ENCODE measurements at regions not wholly inside any gene's neighbourhood (a gene's known extent, or its start where the extent isn't known, plus 50 kb on each side); places are given as distances from the start of the nearest gene placed in this dataset.
A peak's percentile ranks its signal among the peaks of the same experiment; 100 is the strongest.

DNA sequence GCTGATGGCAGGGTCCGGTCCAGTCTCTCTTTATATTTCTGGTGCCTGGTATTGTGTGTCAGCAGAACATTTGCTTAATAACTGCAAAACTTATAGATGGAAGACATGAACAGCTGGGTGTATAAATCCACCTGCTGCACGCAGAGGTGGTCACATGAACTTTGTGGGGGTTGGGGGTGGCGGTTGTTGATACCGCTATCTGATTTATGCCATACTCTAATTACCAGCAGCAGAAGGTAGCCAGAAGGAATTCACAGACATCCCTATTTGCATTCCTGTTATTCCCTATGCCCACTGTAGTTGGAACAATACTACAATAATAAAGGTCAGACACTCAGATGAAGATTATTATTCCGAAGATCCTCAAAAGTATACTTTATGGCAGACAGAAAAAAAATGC lies 121.6 kb upstream of the PUDP start:
- no peak for DNase-seq

DNA sequence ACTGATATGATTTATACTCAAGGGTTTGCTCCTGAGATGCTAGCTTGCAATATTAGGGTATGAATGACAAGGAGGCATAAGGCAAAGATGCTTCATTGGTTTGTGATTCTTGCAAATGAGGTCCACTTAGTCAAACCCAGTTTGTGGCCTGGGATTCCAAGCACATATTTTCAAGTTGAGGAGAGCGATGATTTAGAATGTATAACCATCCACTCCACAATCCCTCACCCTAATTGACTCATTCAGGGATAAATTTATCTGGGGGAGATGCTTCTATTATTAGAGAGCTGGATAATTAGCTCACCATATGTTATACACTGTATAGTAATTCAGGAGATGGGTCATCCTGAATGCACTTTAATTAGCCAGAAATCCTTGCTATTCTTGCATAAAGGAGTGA lies 118.3 kb upstream of the PUDP start:
- DNase-seq, result no peak

DNA sequence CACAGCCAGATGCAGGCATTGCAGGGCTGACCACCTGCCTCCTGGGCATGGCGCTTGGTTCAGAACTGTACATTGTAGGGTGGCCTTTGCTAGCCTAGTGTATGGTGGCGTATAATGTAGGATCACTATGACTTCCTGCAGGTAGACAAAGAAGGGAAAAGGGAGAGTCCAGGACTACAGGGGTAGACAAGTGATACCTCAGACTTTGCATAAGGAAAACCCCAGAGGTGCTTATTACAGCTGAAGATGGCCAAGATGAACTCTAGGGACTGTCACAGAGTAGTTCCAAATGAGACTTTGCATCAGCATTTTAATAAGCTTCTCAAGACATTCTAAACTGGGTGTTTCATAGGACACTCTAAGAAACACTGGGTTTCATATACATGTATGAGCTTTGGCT lies 116.4 kb upstream of the PUDP start:
- DNase-seq, result no peak

DNA sequence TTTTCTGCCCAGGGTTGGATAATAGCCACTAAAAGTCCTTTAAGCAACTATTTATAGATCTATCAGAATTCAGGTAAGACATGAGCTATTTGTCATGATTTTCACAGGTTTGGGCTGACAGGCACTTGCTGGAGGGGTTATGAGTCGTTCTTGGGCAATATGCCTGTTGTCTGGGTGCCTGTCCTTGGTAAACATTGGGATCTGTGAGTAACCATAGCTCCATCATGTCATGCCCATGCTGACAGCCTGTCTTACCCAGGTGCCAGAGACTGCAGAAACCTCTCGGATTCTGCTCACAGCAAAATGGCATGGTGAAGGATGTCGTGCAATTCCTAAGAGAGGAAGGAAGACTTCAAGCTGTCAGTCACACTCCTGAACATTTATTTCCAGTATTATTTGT lies 116.0 kb upstream of the PUDP start:
- DNase-seq, result no peak

DNA sequence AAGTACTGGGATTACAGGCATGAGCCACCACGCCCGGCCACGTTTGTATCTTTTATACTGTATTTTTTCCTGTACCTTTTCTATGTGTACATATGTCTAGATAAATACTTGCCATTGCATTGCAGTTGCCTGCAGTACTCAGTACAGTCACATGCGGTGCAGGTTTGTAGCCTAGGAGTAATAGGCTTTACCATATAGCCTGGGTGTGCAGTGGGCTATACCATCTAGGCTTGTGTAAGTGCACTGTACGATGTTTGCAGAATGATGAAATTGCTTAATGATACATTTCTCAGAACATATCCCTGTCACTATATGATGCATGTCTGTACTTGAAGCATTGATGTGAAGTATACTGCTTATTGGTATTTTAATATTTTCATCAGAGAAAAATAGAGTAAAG lies 115.4 kb upstream of the PUDP start:
- no peak for DNase-seq

DNA sequence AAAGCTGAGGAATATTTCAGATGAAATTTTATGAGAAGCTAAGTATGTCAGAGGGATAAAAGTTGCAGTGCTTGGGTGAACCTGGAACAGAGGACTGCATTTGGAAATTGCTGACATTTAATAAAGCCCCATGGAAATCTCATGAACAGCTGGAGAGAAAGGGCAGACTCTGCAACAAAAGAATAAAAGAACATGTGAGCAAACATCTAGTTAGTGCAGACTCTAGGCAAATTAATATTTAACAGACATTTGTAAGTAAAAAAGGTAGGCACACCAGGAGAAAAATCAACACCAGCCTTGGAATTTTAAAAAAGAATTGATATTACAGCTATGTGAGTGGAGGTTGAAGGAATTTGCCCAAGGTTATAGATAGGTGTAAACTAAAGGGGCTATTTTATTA lies 114.6 kb upstream of the PUDP start:
- DNase-seq, result no peak

DNA sequence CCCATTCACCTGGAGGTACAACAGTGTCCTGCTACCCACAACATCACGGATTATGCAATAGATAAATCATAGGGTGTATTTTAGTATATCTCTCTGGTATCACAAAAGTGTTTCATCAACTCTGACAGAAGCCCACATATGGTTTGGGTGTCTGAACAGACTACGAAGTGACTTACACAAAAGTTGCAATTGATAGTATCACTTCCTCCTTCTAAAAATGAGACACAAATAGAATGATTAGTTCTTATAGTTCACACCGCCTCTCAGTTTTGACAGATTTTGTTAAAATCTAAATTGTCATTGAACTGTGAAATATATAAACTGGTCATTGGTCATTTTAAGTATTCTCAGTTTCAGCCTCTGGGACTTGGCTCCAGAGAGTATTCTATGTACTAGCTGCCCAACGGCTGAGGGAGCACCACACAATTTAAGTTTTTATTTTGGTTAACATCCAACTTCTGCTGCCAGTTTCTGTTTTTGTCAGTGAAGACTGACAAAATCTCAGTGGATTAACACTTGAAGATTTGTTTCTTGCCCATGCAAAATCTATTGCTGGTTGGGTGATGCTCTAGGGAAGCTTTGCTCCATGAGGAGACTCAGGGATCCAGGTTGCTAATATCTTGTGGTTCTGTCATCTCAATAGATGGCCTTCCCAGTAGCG lies 113.8 kb upstream of the PUDP start:
- DNase-seq, result no peak

DNA sequence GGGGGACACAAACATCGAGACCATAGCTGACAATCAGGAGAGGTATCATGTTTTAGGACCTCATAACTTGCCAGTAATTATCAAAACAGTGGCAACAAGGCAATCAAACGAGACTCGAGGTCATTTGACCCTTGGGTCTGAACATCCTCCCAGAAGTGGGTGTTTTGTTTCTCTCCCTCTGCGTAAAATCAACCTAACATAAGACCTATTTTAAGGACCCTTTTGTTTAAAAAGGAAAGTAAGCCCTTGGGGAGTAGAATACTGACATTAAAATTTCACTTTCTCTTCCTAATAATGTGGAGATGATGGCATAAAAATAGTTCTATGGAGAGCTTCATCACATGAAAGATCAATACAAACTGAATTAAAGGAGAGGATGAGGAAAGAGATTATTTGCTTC lies 106.2 kb upstream of the PUDP start:
- DNase-seq, result no peak

DNA sequence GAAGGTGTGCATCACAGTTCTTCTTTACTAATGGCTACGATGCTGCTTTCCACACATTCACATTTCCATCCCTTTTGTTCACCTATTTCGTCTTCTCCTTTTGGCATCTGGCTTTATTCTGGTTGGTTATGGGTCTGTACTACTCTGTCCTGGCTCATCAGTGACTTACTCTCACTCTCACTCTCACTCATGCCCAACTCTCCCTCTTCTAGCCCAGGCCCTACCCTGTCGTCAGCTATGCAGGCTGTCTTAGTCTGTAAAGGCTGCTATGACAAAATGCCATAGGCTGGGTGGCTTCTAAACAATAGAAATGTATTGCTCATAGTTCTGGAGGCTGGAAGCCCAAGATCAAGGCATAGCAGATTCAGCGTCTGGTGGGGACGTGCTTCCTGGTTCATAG lies 105.6 kb upstream of the PUDP start:
- DNase-seq, result no peak

DNA sequence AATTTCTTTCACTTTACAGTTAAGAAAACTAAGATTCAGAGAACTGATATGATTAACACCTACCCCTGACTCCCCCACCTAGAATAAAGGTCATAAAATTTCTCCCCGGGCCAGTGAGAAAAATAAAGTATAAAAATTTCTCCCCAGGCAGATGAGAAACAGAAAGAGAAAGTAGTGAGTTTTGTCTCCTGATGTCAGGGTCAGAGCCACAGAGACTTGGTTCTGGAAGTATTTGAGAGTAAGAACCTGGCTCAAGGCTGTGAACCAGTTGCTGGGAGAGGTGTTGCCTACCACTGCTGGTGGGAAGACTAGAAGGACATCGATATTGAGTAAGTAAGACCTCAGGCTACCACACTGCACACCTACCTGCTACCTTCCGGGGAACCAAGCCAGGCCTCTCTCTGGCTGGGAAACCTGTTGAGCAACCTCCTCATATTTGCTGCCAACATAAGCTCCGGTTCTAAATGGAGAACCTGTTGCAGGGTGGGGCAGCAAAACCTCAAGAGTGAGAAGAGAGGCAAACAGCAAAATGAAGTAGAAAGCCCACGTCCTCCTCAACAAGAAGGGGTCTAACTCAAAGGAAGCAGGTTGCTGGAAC lies 104.2 kb upstream of the PUDP start:
- peak; percentile 12 for DNase-seq

DNA sequence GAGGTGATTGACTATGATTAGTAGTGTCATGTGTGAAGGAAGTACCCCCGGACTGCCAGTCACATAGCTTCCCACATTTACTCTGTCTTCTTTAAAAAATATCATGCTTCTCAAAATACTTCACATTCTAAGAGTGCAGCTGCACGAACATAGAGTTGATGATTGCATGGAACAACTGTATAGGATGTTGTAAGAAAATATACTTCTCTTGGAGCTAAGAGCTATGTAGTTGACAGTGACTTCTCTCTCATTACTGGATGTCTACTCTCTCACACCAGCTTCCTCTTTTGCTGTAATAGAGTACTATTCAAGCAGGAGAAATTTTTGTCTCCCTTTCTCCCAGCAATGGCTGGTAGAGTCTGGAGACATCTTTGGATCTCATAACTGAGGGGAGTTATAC lies 99.4 kb upstream of the PUDP start:
- no peak for DNase-seq

DNA sequence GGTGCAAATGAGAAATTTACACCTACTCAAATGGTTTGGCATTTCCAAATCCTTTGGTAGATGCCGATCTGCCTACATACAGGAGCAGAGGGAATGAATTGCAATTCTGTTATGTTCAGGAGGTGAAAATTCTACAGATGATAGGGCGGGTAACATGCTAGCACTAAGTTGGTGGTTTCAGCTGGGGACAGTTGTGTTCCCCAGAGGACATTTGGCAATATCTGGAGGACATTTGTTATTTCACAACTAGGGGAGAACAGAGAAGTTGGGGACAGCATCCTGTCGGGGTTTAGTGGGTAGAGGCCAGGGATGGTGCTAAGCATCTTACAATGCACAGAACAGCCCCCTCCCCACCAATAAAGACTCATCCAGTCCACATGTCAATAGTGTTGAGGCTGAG lies 96.5 kb upstream of the PUDP start:
- no peak for DNase-seq

DNA sequence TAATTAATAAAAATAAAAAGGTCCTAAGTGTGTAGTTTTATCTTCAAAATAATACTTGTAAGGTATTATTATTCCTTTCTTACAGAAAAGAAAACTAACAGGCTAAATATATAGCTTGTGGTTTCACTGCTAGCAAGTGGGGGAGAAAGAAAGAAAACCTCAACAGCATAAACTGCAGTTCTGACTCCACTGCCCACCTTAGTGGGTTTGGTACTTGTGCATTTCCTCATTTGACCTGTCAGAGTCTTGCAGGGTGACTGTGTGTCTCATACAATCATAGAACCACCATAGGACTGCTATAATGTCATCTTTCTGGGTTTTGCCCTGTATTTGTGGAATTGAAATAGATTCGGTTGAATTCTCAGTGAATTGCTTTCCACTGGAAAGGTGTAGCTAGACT lies 94.7 kb upstream of the PUDP start:
- no peak for DNase-seq

DNA sequence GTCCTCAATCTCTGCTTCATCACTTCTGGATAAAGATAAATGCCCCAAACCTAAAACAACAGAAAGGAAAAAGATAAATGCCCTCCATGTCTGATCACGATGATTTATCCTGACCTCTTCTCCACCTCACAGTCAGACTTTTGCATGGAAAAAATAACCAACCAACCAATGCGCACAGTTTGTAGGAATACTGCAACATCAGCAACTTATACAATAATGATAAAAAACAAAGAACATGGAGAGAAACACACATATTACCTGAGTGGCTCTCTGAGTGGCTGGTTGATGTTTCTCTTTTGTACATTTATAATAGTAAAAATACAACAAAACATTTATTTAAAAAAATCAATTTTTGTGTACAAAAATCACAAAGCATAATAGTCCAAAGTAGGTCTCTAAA lies 93.0 kb upstream of the PUDP start:
- no peak for DNase-seq

DNA sequence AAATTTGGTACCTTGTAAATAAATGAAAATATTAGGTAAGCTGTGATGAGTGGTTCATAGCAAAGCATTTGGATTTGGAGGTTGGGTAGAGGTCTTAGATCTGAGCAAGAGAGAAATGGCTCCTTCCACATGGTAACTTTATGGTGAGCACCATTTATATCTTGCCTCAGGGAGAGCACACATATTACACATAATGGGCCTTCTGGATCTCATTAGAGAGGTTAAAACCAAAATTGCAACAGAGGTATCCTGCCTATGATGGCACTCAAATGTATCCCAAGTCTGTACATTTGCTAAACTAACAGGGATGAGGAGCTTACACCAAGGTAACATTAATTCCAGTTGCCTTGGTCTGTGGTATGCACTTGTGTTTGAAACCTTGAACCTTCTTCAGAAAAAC lies 87.1 kb upstream of the PUDP start:
- DNase-seq, result no peak

DNA sequence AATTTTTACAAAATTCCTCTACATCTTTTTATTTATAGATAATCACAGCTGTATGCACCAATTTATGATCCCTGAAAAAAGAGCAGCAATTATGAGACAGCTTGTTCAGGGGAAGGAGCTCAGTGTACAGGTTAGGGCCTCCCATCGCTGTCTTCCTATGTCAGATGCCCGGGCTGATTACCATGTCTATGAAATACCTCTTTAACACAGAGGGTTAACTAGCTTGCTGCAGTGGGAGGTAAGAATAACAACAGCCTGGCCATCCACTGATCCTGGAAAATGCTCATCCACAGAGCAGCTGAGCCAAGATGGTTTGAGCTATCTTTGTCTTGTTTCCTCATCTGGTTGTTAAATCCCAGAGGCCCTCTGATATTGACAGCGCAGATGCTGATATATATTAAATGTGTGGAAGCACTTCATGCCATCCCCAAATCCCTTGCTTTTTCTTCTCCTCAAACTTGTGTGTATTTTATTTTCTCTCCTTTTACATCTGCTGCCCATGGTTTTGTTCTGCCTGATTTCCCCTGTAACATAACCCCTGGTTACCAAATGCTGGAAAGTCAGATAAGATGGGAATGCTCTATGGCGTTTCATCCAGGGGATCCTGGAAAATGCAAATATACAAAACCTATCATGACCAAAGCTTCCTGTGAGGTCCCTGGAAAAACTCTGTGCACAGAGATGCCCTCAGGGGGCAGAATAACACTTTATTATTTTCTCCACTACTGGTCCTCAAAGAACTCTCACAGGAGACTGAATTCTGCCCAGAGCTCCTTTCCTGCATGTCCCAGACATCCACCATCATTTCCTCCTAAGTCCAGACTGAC lies 85.8 kb upstream of the PUDP start:
- no peak for DNase-seq

DNA sequence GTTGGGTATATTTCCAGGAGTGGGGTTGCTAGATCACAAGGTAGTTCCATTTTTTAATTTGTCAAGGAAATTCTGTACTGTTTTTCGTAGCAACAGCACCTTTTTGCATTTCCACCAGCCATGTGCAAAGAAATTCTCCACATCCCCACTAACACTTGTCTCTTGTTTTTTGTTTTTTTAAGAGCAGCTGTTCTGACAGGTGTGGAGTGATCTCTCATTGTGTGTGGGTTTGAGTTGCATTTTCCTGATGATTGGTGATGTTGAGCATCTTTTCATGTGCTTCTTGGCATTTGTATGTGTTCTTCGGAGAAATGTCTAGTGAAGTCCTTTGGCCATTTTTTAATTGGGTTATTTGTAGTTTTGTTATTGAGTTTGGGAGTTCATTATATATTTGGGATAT lies 80.3 kb upstream of the PUDP start:
- no peak for DNase-seq

DNA sequence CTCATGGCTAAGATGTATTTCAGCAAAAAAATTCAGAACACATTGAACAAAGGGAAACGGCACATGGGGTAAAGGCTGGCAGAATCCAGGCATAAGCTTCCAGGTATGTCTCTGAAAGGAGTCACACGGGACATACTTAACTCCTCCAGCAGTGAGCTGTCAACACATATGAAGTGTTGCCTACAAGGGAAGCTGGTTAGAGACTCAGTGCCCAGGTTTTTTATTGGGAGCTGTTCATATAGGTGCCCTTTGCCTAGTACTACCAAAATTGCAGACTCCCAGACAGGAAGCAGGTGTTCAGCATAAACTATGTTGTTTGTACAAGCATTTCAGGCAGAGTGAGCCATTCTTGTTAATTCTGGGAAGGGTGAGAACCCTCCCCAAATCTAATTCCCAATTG lies 77.4 kb upstream of the PUDP start:
- no peak for DNase-seq

DNA sequence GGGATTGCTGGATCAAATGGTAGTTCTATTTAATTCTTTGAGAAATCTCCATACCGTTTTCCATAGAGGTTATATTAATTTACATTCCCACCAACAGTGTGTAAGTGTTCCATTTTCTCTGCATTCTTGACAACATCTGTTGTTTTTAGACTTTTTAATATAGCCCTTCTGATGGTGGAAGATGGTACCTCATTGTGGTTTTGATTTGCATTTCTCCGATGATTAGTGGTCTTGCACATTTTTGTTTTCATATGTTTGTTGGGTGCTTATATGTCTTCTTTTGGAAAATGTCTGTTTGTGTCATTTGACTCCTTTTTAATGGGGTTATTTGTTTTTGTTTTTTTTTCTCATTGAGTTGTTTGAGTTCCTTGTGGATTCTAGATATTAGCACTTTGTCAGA lies 75.3 kb upstream of the PUDP start:
- no peak for DNase-seq

DNA sequence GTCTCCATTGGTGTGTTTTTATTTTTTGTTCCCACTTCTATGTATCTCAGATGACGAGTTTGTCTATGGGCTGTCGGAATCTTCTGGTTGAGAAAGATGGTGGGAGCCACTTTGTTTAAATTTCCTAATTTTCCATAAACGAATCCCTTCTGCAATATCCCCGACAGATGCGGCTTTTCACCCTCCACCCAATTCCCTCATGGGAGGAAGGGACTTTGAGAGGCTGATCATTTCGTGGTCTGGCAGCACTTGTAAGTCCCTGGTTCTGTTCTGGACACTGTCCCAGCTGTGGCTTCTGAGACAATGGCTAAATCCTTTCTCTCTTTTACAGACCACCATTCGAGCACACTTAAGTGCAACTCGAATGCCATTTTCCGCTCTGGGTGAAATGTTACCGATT lies 72.2 kb upstream of the PUDP start:
- DNase-seq, result no peak

DNA sequence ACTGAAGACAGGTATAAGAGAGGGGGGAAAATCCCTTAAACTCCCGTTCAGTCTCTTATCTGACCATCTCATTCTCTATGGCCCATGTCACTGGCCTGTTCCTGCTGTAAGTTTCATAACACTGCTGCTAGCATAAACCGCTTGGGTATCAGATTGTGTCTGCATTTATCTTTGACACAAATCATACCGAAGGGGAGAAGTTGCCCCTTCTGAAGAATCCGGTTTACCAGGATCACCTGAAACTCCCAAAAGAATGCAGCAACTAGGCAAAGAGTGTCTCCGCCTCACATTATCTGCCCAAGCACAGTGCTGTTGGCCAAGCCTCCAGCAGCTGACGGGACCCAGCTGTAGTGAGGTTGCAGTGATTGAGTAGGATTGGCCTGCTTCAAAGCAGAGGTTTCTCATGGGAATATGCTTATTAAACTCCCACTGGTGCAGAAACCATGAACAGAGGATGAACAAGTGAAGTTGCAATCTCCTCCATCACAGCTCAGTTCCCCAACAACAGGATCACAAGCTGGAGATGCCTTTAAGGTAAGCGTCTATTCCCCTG lies 71.3 kb upstream of the PUDP start:
- DNase-seq, result no peak

DNA sequence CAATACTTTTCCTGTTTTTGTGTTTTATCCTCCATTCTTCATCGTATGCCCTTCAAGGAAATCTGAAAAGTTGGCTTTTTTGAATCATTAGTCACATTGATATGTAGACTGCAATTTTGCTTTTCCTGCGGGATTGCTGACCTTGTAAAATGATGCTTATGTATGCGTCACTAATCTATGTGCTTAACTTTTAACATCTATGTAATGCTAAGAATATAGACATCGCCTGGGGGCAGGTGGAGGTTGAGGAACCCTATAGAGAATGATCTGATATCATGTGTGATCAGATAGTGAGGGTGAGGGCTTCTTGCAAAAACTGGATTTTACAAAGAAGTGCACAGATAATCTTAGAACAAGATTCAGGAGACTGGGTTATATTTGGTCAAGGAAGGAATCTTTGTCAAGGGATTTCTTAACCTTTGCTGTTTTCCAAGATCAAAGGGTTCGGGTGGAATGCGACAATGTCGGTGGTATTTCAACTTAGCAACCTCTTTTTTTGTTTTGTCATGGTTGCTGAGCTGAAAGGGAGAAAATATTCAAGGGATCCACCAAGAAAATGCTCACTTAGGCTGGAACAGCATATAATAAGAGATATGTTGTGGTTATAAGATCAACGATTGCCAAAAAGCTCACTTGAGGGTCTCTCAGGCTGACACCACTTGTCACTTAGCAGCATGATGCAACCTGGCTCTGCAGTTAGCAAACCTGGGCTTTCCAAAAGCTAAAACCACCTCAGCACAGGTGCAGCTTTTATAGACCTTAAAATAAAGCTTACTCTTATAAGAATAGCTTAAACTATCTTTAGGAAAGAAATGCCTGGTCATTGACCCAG lies 70.6 kb upstream of the PUDP start:
- DNase-seq, result no peak

DNA sequence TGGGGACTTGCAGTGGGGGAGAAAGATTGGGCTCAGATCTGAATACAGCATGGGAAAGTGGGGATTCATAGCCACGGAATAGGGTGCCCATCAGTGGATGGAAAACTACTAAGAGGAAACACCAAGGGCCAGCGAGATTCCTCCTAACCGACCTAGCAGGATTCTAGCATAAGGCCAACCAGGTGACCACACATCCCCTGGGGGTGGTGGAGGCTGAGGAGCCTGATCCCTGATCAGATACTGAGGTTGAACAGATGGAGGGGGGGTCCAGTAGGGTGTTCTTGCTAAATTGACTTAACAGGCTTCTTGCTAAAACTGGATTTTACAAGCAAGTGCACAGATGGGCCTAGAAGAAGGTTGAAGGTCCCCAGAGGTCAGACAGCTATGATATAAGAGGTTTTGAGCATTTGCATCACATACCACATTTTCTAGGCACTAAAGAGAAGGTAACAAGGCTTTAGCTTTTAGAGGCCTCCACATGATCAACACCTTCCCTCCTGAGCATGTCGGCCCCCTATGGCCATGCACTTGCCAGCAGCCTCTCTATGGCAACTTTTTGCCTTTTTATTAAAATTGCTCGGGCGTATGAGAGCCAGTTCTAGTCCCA lies 69.1 kb upstream of the PUDP start:
- DNase-seq, result no peak

Measured in OCI-M1 (cell line).